ENCODE measurements at regions not wholly inside any gene's neighbourhood (a gene's known extent, or its start where the extent isn't known, plus 50 kb on each side); places are given as distances from the start of the nearest gene placed in this dataset.

- DNase-seq, result peak; percentile 4
Measured at GRCh38 chrX:38992441-38993096, 191.3 kb downstream of the MID1IP1 start.

GRCh38 chrX:38993500-38993899, 192.2 kb downstream of the MID1IP1 start:
- DNase-seq, result no peak

- DNase-seq, result no peak
Measured at GRCh38 chrX:38999099-38999498, 197.8 kb downstream of the MID1IP1 start.

- peak; percentile 16 for DNase-seq
Measured at GRCh38 chrX:38999967-39000745, 198.9 kb downstream of the MID1IP1 start.

GRCh38 chrX:39000802-39001201, 199.5 kb downstream of the MID1IP1 start:
- DNase-seq, result no peak

GRCh38 chrX:39002466-39002865, 201.2 kb downstream of the MID1IP1 start:
- no peak for DNase-seq

- no peak for DNase-seq
Measured at GRCh38 chrX:39008549-39008948, 207.3 kb downstream of the MID1IP1 start.

- no peak for DNase-seq
Measured at GRCh38 chrX:39011454-39012221, 210.4 kb downstream of the MID1IP1 start.

GRCh38 chrX:39012621-39013111, 211.4 kb downstream of the MID1IP1 start:
- no peak for DNase-seq

GRCh38 chrX:39016556-39016955, 215.3 kb downstream of the MID1IP1 start:
- no peak for DNase-seq

GRCh38 chrX:39017077-39017476, 215.8 kb downstream of the MID1IP1 start:
- no peak for DNase-seq

GRCh38 chrX:39017716-39018115, 216.5 kb downstream of the MID1IP1 start:
- DNase-seq, result no peak

GRCh38 chrX:39018541-39018940, 217.3 kb downstream of the MID1IP1 start:
- DNase-seq, result no peak

GRCh38 chrX:39019056-39019455, 217.8 kb downstream of the MID1IP1 start:
- peak; percentile 24 for DNase-seq

- DNase-seq, result no peak
Measured at GRCh38 chrX:39020051-39020669, 218.9 kb downstream of the MID1IP1 start.

- DNase-seq, result no peak
Measured at GRCh38 chrX:39022106-39022505, 220.8 kb downstream of the MID1IP1 start.

GRCh38 chrX:39029221-39029620, 228.0 kb downstream of the MID1IP1 start:
- DNase-seq, result no peak

GRCh38 chrX:39030636-39031035, 229.4 kb downstream of the MID1IP1 start:
- no peak for DNase-seq

GRCh38 chrX:39039890-39040289, 238.6 kb downstream of the MID1IP1 start:
- DNase-seq, result no peak

- DNase-seq, result no peak
Measured at GRCh38 chrX:39043838-39044550, 242.7 kb downstream of the MID1IP1 start.

- no peak for DNase-seq
Measured at GRCh38 chrX:39047174-39047573, 245.9 kb downstream of the MID1IP1 start.

- no peak for DNase-seq
Measured at GRCh38 chrX:39049975-39050374, 248.7 kb downstream of the MID1IP1 start.

Data from eye (tissue), 1 donor.